Lung (tissue), 11 donors: ENCODE measurements at regions not wholly inside any gene's neighbourhood (a gene's known extent, or its start where the extent isn't known, plus 50 kb on each side); places are given as distances from the start of the nearest gene placed in this dataset.

Experiments
- ATAC-seq: fragments of 200-7000 bp; cut with Tn5 transposase; one replicate; pipeline ENCODE4 v1.9.1; 2020; ENCODE audit warnings: moderate number of reproducible peaks; ENCODE audit not compliant: insufficient read depth, low FRiP score
- DNase-seq, 3 donors: peaks; one replicate each; pipeline ENCODE4 v3.0.0-alpha.2; 2013 to 2017
- H3K27ac ChIP-seq, 2 donors: one replicate each; pipeline ENCODE4 v1.5.1; 2013; ENCODE audit warnings: mild to moderate bottlenecking in 2 of 2, moderate library complexity in 2 of 2, control low read depth in 1 of 2, inconsistent platforms in 1 of 2, low read depth in 1 of 2, low read length in 1 of 2
- H3K27me3 ChIP-seq, 3 donors: one replicate each; pipeline ENCODE4 v1.5.1; 2013; ENCODE audit warnings: low read length in 2 of 3; ENCODE audit not compliant: control insufficient read depth in 3 of 3, insufficient read depth in 3 of 3
- H3K36me3 ChIP-seq, 4 donors: one replicate each; pipeline ENCODE4 v1.5.1; 2013; ENCODE audit warnings: low read length in 4 of 4, mild to moderate bottlenecking in 1 of 4, moderate library complexity in 1 of 4; ENCODE audit not compliant: control insufficient read depth in 4 of 4, insufficient read depth in 4 of 4
- H3K4me1 ChIP-seq, 5 donors: one replicate each; pipeline ENCODE4 v1.5.1; 2013; ENCODE audit warnings: low read length in 5 of 5, mild to moderate bottlenecking in 2 of 5, moderate library complexity in 1 of 5; ENCODE audit not compliant: control insufficient read depth in 5 of 5, insufficient read depth in 5 of 5
- H3K4me3 ChIP-seq: one replicate; pipeline ENCODE4 v1.5.1; 2013; ENCODE audit warnings: mild to moderate bottlenecking, control low read depth, moderate library complexity
- H3K9ac ChIP-seq, 2 donors: one replicate each; pipeline ENCODE4 v1.5.1; 2013; ENCODE audit warnings: low read length in 2 of 2, control low read depth in 1 of 2; ENCODE audit not compliant: insufficient read depth in 1 of 2
- H3K9me3 ChIP-seq, 4 donors: one replicate each; pipeline ENCODE4 v1.5.1; 2013; ENCODE audit warnings: low read length in 3 of 4, mild to moderate bottlenecking in 1 of 4, moderate library complexity in 1 of 4; ENCODE audit not compliant: control insufficient read depth in 4 of 4, insufficient read depth in 3 of 4
- WGBS, 2 donors: extraction: QIAGEN DNeasy Blood & Tissue Kit; methylation state at CpG; one replicate each; pipeline ENCODE4 v1.1.7; 2013; 5-methylcytosine and 5-hydroxymethylcytosine counted together
- TF ChIP-seq, protein P1 (sequence below): IDR thresholded peaks from 2 replicates; pipeline ENCODE4 v1.5.1; 2012; ENCODE audit warnings: mild to moderate bottlenecking; ENCODE audit errors: control extremely low read depth, extremely low read depth
- donor health status: control.
- donor health status: control.
- donor health status: Bipolar disorder and iron deficiency.
- donor health status: healthy.
- donor health status: DM: yes; HTN: yes; CAD: no.

- ATAC-seq (no peak), DNase-seq (peak in 1 of 3 donors; percentile 1)
- Histone ChIP-seq H3K36me3 (no peaks in the 10 kb centered on the region), H3K4me3 (no peak overlapping the region), H3K27me3 (no peaks in the 10 kb centered on the region), H3K4me1 (no peaks in the 10 kb centered on the region), H3K9me3 (no peaks in the 10 kb centered on the region), H3K27ac (no peak overlapping the region), H3K9ac (no peak overlapping the region)
- 39 to 44% methylated on average over 2 of the region's 2 CpGs for WGBS, 2 donors
- TF ChIP-seq, protein P1, sequence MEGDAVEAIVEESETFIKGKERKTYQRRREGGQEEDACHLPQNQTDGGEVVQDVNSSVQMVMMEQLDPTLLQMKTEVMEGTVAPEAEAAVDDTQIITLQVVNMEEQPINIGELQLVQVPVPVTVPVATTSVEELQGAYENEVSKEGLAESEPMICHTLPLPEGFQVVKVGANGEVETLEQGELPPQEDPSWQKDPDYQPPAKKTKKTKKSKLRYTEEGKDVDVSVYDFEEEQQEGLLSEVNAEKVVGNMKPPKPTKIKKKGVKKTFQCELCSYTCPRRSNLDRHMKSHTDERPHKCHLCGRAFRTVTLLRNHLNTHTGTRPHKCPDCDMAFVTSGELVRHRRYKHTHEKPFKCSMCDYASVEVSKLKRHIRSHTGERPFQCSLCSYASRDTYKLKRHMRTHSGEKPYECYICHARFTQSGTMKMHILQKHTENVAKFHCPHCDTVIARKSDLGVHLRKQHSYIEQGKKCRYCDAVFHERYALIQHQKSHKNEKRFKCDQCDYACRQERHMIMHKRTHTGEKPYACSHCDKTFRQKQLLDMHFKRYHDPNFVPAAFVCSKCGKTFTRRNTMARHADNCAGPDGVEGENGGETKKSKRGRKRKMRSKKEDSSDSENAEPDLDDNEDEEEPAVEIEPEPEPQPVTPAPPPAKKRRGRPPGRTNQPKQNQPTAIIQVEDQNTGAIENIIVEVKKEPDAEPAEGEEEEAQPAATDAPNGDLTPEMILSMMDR = no peak
These were observed 1628.9 kb upstream of the PRMT6 start for GRCh38 chr1:105427543-105427942.

DNA sequence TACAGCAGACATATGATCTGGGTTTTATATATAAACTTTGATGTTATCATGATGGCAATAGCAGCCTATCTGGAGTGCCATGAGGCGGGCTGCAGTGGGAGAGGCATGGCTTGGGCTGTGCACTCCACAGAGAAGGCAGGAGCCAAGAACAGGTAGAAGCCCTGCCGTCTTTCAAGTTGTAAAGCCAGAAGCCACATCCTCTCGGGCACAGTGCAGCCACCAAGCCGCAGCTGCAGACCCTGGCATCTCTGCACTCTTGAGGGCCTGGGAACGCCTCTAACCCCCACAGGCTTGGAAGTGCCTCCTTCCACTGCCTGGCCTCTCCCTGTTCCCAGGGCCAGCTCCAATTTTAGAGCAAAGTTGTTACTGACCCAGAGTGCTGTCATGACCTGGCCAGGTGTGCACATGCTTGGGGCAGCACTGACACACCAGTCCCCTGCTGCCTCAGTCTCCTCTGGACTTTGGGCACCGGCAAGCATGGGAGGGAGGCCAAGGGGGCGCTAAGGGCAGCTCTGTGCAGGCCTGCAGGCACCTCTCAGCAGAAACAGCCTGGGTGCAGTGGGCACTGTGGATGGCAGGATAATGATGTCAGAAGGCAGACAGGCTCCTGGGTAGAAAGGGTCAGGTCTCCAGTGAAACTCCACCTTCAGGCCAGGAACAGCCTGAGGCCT lies 1619.8 kb upstream of the PRMT6 start:
- no peaks in the 10 kb centered on the region for H3K27me3 ChIP-seq
- H3K27ac ChIP-seq = no peak overlapping the region
- ATAC-seq = no peak
- WGBS, 2 donors = 87 to 88% methylated on average over 7 of the region's 7 CpGs
- no peaks in the 10 kb centered on the region for H3K4me1 ChIP-seq
- no peak overlapping the region for H3K4me3 ChIP-seq
- TF ChIP-seq, protein P1 = no peak
- no peak for DNase-seq
- H3K36me3 ChIP-seq = no peaks in the 10 kb centered on the region
- H3K9ac ChIP-seq = no peak overlapping the region
- peaks cover 0 to 10% (median 0%) of the 10 kb centered on the region in 4 donors for H3K9me3 ChIP-seq

- no peak for ATAC-seq
- Histone ChIP-seq H3K4me1 (no peaks in the 10 kb centered on the region), H3K36me3 (no peaks in the 10 kb centered on the region), H3K27me3 (no peaks in the 10 kb centered on the region), H3K4me3 (no peak overlapping the region), H3K9me3 (peaks cover 0 to 10% (median 0%) of the 10 kb centered on the region in 4 donors), H3K9ac (no peak overlapping the region), H3K27ac (no peak overlapping the region)
- WGBS, 2 donors = 78 to 89% methylated on average over 1 of the region's 1 CpG
- DNase-seq = no peak
- TF ChIP-seq, protein P1 = no peak
These were observed 1618.6 kb upstream of the PRMT6 start for GRCh38 chr1:105437847-105438246.

GRCh38 chr1:105442901-105443300 lies 1613.6 kb upstream of the PRMT6 start:
- Histone ChIP-seq H3K27ac (no peak overlapping the region), H3K27me3 (no peaks in the 10 kb centered on the region), H3K9me3 (peaks cover 0 to 1% (median 0%) of the 10 kb centered on the region in 4 donors), H3K9ac (no peak overlapping the region), H3K4me3 (no peak overlapping the region), H3K36me3 (no peaks in the 10 kb centered on the region), H3K4me1 (no peaks in the 10 kb centered on the region)
- TF ChIP-seq, protein P1 = no peak
- DNase-seq (no peak), ATAC-seq (no peak)
- WGBS, 2 donors = 65 to 70% methylated on average over 4 of the region's 4 CpGs
